ENCODE measurements at regions not wholly inside any gene's neighbourhood (a gene's known extent, or its start where the extent isn't known, plus 50 kb on each side); places are given as distances from the start of the nearest gene placed in this dataset.

DNA sequence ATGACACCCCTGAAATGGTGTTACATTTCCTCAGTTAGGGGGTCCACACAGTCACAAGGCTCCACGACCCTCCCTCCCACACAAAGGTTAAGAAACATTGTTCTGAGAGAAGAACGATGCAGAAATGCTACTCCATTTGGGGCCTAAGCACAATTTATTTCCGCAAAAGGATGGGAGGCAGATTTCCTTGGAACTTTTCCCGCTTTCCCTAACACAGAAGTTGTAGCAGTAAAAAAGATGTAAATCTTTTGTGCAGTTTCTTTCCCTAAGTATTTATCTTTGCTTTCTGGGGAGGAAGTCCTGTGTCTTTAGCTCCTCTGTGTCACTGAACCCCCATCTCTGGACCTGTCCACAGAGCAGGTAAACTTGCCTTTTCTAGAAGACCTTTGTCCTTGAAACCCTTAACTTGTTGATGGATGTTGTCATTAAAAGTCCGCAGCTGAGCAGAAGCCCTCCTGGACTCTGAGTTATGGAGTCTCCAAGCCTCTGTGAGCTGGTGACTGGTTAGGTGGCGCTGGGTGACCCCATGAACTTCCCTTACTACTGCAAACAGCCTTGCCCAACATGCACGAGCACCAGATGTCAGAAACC, 67.2 kb upstream of the SHISA3 start:
- no peak for DNase-seq (ENCODE audit: low read depth)
- no peak overlapping the region for H3K4me3 ChIP-seq (ENCODE audit: low read depth, low read length)
- TF ChIP-seq, protein P1, sequence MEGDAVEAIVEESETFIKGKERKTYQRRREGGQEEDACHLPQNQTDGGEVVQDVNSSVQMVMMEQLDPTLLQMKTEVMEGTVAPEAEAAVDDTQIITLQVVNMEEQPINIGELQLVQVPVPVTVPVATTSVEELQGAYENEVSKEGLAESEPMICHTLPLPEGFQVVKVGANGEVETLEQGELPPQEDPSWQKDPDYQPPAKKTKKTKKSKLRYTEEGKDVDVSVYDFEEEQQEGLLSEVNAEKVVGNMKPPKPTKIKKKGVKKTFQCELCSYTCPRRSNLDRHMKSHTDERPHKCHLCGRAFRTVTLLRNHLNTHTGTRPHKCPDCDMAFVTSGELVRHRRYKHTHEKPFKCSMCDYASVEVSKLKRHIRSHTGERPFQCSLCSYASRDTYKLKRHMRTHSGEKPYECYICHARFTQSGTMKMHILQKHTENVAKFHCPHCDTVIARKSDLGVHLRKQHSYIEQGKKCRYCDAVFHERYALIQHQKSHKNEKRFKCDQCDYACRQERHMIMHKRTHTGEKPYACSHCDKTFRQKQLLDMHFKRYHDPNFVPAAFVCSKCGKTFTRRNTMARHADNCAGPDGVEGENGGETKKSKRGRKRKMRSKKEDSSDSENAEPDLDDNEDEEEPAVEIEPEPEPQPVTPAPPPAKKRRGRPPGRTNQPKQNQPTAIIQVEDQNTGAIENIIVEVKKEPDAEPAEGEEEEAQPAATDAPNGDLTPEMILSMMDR (conservative IDR thresholded peaks at IDR 0.05; ENCODE audit: low read depth, low read length): no peak

DNA sequence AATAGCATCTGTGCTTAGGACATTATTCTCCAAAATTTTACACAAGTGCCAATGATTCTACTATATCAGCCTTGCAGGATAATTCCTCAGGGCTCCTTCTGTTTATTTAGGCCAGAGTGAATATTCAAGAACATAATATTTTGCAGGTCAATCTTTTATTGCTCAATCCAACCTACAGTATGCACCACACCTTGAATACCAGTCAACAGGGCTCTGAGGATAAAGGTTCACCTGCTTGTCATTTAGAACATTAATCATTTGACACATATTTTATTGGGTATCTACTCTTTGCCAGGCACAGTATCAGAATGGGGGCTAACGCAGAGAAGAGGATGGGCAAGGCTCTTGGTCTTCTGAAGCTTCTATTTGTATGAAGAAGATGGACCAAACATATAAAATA, 66.2 kb upstream of the SHISA3 start:
- no peak for DNase-seq (ENCODE audit: low read depth)
- no peak overlapping the region for H3K4me3 ChIP-seq (ENCODE audit: low read depth, low read length)
- TF ChIP-seq, protein P1 (conservative IDR thresholded peaks at IDR 0.05; ENCODE audit: low read depth, low read length): no peak

DNA sequence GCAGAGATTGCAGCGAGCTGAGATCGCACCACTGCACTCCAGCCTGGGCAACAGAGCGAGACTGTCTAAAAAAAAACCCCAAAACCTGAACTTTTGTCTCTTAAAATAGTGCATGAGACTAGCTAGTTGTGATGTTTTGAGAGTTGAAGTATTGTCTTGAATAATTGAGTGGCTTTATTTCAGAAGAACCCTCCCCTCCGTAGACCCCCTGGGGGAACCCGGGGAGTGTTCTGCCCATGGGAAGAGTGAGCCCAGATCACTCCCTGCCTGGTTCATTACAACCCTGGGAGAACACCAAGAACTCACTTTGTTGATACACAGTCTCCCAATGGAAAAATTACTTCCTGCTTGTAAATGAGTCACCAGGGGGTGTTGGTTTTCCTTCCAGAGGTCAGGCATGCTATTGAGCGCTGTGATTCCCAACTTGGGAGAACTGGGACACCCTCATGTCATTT, 65.3 kb upstream of the SHISA3 start:
- TF ChIP-seq, protein P1 (conservative IDR thresholded peaks at IDR 0.05; ENCODE audit: low read depth, low read length): no peak
- H3K4me3 ChIP-seq (ENCODE audit: low read depth, low read length): no peak overlapping the region
- peak; percentile 6 for DNase-seq (ENCODE audit: low read depth)

DNA sequence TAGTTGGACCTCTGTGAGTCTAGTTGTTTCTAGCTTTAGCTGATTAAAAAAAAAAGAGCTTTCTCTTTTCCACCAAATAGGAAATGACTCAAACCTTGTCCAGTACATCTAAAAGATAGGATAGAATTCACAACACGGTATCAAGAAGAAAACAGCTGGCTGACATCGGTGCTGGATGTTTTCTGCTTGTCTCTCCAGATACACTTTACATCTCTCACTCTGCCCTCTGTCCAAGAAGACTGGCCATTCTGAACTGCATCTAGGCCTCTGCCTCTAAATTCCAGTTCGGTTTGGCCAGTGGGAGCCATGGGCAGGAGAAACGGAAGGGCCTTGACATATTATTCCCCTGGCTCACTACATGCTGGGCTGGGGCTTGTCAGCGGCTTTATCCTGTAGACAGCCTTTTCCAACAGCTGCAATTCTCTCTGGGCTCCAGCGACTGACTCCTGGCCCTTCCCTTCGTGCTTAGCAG, 57.3 kb upstream of the SHISA3 start:
- peak; percentile 37 for DNase-seq (ENCODE audit: low read depth)
- TF ChIP-seq, protein P1 (conservative IDR thresholded peaks at IDR 0.05; ENCODE audit: low read depth, low read length): no peak

DNA sequence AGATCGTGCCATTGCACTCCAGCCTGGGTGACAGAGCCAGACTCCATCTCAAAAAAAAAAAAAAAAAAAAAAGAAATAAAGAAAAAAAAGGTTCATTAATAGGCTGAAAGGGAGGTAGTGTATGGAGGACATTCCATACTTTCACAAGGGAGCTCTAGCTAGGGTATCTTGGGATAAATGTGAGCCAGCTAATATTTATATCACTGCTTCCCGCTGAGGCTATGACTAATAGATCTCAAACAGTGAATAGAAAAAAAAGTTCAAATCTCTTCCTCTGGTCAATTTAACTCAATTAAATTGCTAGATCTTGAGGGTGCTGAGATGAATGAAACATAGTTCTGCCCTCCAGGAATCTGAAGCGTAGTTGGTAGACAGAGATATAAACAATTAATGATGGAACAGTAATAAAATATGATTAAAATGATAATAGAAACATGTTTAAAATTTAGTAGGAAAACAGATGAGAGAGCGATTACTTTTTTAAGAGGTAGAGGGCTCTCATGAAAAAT, 55.7 kb upstream of the SHISA3 start:
- DNase-seq (ENCODE audit: low read depth): peak; percentile 54
- TF ChIP-seq, protein P1 (conservative IDR thresholded peaks at IDR 0.05; ENCODE audit: low read depth, low read length): no peak
- H3K4me3 ChIP-seq (ENCODE audit: low read depth, low read length): no peak overlapping the region

More for the DNA sequence above, 57.3 kb upstream of the SHISA3 start:
- no peak overlapping the region for H3K4me3 ChIP-seq (ENCODE audit: low read depth, low read length)

DNA sequence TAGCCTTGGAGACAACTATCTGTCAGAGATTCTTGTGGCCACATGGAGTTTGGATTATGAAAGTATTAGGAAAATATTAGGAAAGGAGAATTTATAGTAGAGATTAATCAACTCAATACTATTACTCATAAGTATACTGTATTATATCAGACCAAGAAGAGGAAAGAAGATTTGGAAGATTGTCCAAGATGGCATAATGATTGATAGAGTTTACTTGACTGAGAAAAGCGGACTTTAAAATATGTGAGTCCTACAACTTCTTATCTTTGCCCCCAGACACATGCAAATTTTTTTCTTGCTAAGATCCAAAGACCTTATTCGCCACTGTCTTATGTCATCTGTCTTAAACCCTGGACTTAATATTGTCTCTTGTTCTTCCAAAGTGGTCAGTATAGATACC, 54.8 kb upstream of the SHISA3 start:
- no peak for DNase-seq (ENCODE audit: low read depth)
- no peak overlapping the region for H3K4me3 ChIP-seq (ENCODE audit: low read depth, low read length)
- TF ChIP-seq, protein P1 (conservative IDR thresholded peaks at IDR 0.05; ENCODE audit: low read depth, low read length): no peak

DNA sequence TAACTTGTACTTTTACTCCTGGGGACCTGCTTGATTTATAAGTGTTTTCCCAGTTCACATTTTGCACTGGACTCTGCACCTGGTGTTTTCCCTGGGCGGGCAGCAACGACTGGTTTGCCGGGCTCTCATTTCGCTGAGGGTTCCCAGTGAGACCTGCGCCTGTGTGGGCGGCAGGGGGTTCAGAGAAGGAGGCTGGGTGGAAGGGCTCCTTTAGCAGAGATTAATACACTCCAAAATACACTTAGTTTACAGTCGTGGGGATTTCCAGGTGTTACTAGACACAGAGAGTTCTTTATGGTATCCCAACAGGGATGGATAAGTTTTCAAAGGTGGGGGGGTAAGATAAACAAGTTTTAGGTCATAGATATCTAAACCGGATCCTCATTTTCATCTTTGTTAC, 53.0 kb upstream of the SHISA3 start:
- H3K4me3 ChIP-seq (ENCODE audit: low read depth, low read length): no peak overlapping the region
- DNase-seq (ENCODE audit: low read depth): no peak
- TF ChIP-seq, protein P1 (conservative IDR thresholded peaks at IDR 0.05; ENCODE audit: low read depth, low read length): no peak
